Activated CD4-positive, CD25-positive, alpha-beta regulatory T cell treated with anti-CD3 and anti-CD28 coated beads, Interleukin-2, amount 50 U/mL, for 16 hours (primary cell): ENCODE measurements at regions not wholly inside any gene's neighbourhood (a gene's known extent, or its start where the extent isn't known, plus 50 kb on each side); places are given as distances from the start of the nearest gene placed in this dataset.

Experiments
- DNase-seq: peaks from one replicate; pipeline ENCODE4 v3.0.0-alpha.2; 2020; ENCODE audit warnings: low read depth, low spot score

DNA sequence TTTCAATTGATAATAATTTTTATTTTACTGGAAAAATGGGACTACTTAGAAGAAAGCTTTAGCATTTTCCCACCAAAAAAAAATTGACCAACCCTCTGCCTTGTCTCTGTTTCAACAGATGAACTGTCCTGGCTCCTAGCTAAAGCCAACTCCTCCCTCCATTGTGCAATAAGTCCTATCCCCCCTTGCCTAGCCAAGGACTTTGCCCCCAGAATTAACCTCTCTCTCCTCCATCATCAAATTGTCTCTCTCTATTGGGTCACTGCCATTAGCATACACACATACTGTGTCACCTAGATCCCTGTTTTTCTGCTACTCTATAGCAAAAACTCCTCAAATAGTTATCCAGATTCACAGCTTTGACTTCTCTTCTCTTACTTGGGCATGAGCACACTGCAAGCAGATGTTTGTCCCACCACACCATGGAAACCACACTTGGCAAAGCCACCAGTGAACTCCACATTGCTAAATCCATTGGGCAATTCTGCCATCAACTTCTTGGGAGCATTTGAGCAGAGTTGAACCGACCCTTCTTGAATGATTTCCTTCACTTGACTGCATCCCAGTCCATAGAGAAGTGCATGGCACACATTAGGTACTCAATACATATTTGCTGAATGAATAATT lies 91.4 kb upstream of the NEBL start:
- DNase-seq: no peak

DNA sequence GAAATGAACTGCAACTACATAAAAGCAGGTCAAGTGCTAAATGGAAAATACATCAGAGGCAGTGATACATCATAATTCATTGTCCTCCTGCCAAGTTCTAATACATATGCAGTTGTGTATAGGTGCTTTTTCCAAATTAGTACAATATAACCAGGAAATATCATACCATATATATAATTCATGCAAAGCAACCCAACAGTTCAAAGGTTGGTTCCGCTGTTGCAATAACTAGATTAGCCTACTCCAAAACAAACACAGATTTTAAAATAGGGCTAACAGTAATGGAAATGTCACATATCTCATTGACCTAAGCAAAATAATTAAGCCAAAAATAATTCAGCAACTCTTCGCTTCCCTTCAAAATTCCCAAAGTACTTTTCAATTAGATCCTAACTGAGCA lies 88.9 kb upstream of the NEBL start:
- DNase-seq: no peak

GRCh38 chr10:20984662-20985061 lies 87.6 kb upstream of the NEBL start:
- no peak for DNase-seq

DNA sequence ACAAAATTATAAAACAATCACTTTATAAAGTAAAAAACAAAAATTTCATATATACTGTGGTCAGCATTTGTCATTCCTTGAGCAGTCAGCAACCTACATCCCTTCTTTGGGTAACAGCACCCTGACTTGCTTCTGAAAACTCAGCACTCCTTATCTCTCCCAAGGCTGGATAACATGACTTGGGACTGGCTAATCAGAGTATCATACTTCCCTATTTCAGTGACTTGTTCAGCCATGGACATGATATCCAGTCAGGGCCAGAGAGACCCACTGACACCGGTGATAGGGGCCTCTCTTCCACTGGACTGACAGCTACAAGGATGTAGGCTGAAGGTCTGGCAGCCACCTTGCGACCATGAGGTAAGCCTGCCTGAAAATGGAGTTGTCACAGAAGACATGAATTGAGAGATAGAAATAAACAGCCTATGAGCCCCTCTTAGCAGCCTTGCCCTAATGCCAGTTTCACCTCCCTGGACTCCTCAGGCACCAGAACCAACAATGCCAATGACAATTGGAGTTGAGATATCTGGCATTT lies 84.4 kb upstream of the NEBL start:
- no peak for DNase-seq

- DNase-seq: no peak
These were observed 81.5 kb upstream of the NEBL start for GRCh38 chr10:20978617-20979016.

DNA sequence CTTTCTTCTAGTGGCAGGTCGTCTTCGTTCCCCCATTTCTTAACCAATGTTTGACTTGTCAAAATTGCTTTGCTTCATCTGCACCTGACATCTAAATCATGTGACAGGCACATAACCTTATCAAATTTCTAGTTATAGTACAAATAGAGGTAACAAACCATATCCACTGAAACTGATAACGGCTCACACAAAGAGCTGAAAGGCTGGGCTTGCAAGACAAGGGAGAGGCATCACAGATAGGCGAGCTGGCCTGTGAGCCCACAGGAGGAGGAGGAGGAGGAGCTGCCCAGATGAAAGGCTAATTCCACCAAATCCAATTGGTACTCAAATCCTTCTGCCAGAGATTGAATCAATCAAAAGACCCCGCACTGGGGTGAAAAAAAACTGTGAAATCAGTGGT lies 80.2 kb upstream of the NEBL start:
- DNase-seq: no peak

GRCh38 chr10:20976891-20977290 lies 79.8 kb upstream of the NEBL start:
- DNase-seq: no peak

DNA sequence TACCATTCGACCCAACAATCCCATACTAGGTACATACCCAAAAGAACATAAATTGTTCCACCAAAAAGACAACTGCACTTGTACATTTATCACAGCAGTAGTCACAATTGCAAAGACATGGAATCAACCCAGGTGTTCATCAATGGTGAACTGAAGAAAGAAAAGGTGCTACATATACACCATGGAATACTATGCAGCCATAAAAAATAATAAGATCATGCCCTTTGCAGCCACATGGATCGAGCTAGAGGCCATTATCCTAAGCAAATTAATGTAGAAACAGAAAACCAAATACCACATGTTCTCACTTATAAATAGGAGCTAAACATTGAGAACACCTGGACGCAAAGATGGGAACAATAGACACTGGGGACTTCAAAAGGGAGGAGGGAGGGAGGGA lies 79.3 kb upstream of the NEBL start:
- DNase-seq: no peak

- no peak for DNase-seq
These were observed 78.1 kb upstream of the NEBL start for GRCh38 chr10:20975236-20975635.

- no peak for DNase-seq
These were observed 75.8 kb upstream of the NEBL start for GRCh38 chr10:20972925-20973324.

- no peak for DNase-seq
These were observed 74.8 kb upstream of the NEBL start for GRCh38 chr10:20971901-20972300.

GRCh38 chr10:20970708-20971107 lies 73.6 kb upstream of the NEBL start:
- no peak for DNase-seq

DNA sequence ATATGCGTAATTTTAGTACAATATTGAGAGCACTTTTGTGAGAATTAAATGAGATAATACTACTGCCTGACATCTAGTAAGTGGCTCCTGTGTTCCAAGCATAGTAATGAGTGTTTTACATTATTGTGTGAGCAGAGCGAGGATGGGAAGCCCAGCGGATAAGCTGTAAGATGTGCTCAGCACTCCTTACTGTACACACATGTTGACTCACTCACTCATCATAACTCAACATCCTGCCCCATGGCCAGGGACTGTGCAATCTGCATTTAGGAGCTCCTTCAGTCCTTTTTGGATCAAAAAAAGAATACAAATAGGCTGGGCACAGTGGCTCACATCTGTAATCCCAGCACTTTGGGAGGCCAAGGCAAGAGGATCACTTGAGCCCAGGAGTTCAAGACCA lies 72.9 kb upstream of the NEBL start:
- no peak for DNase-seq

DNA sequence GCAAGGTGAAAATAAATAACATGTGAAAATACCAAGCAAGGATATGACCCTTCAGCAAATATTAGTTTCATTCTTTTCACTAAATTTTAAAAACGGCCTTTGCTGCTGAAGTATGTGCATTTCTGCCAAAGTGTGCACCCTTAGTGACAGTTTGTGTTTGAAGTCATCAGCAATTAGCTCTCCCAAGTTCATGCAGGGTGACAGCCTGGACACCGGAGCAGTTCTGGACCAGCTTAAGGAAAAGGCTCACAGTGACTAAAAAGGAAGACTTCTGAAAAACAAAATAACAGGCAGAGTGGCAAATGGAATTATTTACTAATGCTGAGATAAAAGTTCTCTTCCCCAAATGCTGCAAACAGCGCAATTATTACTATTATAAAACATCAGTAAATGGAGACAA lies 69.3 kb upstream of the NEBL start:
- no peak for DNase-seq

- DNase-seq: no peak
These were observed 66.8 kb upstream of the NEBL start for GRCh38 chr10:20963721-20964595.

DNA sequence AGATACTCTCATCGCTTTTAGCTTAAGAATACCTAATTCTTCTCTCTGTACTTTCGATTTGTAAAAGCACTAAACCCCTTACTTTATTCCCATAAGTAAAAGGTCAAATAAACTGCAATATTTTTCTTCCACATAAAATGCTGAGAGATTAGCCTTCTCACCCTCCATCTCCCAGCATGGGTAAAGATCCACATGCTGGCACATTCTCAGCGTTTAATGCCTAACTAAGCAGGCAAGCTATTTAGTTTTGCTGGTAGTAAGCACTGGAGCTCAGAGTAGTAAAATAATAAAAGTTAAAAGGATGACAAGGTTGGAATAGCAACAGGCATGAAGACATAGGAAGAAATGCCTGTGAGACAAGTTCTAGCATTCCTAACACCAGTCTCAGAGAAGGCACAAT lies 65.9 kb upstream of the NEBL start:
- no peak for DNase-seq

GRCh38 chr10:20962165-20962564 lies 65.1 kb upstream of the NEBL start:
- DNase-seq: no peak

DNA sequence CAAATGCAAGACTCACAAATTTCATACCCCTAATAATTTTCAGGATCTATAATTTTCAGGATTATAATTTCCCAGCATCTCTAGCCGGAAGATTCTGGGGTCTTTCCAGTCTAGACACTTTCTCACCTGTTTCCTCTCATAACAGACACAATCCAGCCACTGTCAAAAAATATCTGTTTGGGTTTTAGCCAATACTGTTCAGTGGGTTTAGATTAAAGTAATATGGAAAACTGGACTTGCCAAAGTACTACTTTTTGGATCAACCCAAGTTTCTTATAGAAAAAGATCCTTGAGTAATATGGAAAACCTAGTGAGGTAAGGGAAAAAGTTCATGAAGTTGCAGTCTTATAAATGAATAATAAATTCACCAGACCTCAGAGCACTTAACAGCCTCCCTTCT lies 62.1 kb upstream of the NEBL start:
- no peak for DNase-seq

DNA sequence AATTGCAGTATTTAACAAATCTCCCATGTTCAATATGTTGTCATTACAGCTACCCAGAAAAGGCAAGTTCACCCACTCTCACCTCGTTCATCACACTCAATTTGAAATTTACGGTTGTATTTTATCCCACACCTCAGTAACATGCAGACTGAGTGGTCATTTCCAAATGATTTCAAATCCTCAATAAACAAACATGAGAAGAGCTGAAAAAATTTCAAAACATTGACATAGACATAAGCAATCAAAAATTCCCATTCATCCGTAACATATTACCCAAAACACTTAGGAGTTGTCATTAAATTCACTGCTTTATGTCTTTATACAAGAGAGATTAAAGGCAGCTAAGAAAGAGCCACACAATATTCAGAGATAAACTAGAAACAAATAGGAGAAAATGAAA lies 61.7 kb upstream of the NEBL start:
- no peak for DNase-seq

GRCh38 chr10:20958225-20958624 lies 61.1 kb upstream of the NEBL start:
- no peak for DNase-seq

DNA sequence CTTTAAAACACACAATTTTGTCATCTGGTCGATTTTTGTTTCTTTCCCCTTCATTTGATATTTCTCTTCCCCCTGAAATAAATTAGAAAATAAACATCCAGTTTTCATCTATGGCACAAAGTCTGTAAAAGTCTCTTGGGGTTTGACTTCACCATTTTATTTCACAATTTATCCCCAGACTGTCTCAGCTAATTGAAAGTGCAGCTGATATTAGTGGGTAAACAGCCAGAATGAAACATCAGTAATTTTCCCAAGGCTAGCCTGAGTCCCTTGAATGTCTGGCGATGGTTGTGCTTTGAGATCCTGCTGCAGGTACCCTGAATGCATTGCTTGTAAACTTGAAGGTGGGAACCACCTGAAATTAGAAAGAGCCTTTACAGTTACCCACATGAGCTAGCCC lies 60.6 kb upstream of the NEBL start:
- no peak for DNase-seq

- no peak for DNase-seq
These were observed 59.7 kb upstream of the NEBL start for GRCh38 chr10:20956843-20957242.

- no peak for DNase-seq
These were observed 58.3 kb upstream of the NEBL start for GRCh38 chr10:20955355-20955893.
